HG03045 (cell line): ENCODE measurements at regions not wholly inside any gene's neighbourhood (a gene's known extent, or its start where the extent isn't known, plus 50 kb on each side); places are given as distances from the start of the nearest gene placed in this dataset.

Experiments
- ATAC-seq: cut with Tn5 transposase; IDR thresholded peaks from one replicate; pipeline ENCODE4 v1.9.1; 2021; ENCODE audit warnings: mild to moderate bottlenecking, moderate library complexity; ENCODE audit not compliant: unreplicated experiment

DNA sequence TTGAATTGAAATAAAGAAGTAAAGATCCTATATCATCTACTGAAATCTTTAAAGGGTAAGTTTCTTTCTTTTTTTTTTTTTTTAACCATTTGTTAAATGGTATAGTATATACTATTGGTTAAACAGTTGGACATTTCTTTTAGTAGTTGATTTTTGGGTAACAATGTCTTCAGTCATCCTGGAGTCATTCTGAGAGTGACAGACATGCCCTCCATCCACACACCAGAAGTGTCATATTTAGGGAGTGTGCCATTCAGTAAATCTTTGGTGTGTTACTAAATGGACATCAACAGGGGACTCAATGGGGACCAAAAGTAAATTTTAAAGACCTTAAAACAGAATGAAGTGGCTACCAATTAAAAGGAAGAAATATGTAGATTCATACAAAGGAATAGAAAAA is 50.8 kb upstream of the SLC39A10 start:
- ATAC-seq: no peak

DNA sequence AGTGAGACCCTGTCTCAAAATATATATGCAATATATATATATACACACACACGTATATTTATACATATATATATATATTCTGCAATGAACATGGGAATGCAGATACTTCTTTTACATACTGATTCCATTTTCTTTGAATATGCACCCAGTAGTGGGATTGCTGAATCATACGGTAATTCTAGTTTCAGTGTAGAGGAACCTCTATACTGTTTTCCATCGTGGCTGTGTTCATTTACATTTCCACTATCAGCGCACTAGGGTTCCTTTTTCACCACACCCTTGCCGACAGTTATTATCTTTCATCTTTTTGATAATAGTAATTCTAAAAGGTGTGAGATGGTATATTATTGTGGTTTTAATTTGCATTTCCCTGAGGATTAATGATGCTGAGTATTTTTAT is 52.3 kb upstream of the SLC39A10 start:
- ATAC-seq: no peak

DNA sequence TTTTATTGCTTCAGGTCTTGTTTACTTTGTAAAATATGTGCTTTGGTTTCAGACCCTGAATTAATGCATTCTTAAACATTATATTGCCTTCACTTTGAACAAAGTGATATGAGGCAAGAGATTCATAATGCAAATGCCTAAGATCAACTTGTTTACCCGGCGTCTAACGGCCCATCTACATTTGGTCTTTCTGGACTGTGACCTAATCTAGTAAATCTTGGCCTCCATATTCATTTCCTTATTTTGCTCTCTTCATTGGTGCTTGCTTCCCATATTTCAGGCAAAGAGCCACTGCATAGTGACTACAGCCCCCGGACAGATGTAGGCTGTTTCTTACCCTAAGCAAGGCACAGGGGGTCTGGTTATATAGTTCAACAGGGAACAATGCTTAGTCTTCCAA is 53.0 kb upstream of the SLC39A10 start:
- no peak for ATAC-seq

DNA sequence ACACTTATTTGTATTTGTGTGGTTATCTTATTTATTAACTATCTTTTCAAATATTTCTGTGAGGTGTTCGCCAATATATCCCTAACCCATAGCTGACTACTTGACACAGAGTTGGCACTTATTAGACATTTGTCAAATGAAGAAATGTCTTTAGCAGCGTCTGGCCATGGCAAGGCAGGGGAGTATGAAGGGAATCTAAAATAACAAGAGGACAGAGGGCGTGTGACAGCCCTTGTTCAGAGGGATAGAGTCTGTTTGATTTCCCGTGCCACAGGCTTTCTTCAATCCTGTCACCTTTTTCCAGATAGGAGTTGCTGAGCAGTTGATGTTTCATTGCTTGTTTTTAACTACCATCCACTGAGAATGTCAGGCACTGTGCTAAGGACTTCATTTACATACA is 53.6 kb upstream of the SLC39A10 start:
- ATAC-seq: no peak

DNA sequence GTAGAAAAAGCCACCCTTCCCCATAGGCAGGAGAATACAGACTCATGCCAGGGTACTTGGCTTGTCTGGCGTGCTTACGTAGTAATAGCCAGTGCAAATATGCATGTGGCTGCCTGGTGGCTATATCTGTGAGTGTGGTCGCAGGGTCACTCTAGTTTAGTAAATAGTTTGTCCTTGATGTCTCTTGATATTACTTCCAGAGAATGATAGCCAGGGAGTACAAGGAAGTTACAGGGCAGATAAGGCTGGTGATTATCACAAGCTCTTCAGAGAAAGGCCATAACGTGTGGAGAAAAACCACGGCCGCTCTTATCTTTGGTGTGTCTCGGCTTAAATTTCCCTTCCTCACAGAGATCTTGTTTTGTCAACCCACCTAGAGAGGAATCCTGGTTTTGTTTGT is 54.3 kb upstream of the SLC39A10 start:
- ATAC-seq: no peak

DNA sequence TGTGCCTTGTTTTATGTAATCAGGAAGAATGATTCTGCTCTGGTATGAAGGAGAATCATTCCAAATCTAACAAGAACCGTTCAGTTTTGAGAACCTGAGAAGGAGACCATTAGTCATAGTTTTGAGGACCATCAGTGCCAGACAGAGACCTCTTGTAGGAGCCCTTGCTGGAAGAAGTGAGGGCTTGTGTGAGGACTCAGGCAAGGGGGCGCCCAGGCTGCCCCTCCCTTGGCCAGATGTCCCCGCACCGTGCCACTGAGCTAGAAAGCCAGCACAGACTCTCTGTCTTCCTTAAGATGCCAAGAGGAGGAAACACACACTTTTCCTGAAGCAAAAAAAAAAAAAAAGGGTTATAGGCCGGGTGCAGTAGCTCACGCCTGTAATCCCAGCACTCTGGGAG is 55.7 kb upstream of the SLC39A10 start:
- ATAC-seq: no peak

DNA sequence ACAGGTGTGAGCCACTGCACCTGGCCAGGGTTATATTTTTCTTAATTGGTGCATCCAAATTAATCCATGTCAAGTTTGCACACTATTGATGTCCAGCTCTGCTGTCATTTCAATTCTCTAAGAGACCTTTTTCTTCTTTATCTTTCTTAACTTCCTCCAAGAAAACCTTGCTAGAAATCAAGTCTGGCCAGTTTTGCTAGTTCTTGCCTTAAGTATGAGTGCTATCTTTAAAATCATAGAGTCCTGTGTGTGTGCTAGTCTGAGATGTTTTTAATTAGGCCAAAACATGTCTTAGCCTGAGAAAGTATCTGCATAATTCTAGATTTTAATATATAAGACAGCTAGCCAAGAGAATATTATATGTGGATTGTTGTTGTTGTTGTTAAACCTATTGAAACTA is 56.2 kb upstream of the SLC39A10 start:
- no peak for ATAC-seq

DNA sequence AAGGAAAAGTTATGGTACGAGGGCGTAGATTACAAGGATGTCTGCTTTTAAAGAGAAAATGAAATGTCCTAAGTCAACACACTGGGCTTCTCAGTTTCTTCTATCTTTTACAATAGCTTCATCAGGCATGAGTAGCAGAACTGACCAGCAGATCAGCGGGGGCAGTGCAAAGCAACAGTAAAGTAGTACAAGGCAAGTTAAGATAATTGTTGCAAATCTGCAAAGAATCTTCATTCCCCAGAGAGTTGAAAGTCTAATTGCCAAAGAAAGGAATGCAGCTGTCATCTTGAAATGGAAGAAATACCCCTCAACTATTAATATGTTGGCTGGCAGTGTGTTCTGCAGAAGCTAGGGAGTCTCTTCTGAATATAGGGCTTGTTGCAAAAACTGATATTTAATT is 60.2 kb upstream of the SLC39A10 start:
- no peak for ATAC-seq

DNA sequence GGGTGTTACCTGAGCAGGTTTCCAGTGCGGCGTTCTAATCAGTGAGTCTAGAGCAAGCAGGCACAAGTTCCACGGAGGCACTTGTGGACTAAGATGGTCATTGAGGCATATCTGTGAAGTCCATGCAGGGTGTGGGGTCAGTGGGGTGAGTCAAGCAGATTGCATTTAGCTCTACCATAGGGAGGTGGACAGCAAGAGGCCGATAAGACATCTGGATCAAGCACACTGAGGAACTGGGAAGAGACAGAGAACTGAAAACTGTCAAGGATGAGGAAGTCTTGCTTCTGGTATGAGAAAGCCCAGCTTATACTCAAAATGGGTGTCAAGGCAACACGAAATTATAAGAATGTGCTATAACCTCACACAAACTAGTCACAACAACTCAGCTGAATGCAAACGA is 61.2 kb upstream of the SLC39A10 start:
- ATAC-seq: no peak

DNA sequence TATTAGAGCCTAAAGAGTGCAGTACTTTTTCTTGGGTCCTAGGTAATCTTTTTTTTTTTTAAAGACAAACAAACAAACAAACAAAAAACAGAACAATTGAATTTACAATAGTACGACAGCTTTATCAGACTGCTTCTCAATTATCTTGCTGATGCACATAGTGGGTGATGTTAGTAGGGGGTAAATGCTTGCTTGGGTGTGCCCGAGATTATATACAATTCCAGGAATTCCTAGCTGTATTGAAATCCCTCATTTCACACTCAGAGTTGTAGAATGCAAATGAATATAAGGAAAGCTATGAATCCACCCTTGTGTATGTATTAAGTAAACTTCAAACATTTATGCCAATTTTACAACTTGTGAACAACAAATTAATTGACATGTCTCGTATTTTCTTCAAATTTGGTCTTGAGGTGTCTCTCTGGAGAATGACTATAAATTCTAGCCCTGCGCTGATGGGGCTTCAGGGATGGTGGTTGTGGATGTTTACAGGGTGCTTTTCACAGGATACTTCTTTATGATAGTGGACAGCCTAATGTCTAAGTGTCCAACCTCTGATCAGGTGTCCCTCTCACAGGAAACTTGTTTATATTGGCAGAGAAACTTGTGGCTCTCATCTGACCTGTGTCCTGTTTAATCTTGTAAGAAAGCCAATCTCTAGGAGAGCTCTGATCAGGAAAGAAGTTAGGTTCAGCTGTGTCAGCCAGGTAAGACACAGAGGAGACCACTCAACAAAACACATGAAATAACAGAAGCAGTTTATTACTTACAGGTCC is 61.9 kb upstream of the SLC39A10 start:
- ATAC-seq: no peak

DNA sequence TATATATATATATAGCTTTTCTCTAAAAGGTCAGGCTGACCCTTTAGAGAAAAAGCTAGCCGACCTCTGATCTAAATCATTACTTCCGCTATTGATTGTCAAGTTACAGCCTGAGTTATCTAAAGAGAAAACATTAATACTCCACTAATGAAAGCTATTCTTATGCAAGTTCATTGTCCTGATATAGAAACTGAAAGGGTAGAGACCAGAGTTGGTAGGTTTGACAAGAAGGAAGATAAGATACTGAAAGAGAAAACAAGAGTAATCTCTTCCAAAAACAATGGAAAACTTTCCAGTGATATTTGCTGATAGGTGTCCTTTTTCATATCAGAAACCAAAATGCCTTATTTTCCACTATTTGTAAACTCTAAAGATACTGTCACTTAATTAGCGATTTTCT is 62.8 kb upstream of the SLC39A10 start:
- ATAC-seq: no peak

DNA sequence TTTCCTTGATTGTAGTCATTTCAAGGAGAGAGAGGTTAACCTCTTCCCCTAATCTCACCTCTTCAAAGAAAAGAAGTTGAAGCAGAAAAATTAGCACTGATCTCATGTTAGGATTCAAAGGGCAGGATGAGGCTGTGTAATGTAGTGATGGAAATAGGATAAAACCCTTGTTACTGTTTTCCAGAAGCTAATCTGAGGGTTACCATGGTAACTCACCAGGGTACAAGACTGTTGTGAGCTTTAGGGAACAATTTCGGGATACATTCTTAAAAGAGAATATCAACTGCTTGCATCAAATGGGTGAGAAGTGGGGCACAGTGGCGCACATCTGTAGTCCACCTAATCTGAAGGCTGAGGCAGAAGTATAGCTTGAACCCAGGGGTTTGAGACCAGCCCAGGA is 64.9 kb upstream of the SLC39A10 start:
- no peak for ATAC-seq

DNA sequence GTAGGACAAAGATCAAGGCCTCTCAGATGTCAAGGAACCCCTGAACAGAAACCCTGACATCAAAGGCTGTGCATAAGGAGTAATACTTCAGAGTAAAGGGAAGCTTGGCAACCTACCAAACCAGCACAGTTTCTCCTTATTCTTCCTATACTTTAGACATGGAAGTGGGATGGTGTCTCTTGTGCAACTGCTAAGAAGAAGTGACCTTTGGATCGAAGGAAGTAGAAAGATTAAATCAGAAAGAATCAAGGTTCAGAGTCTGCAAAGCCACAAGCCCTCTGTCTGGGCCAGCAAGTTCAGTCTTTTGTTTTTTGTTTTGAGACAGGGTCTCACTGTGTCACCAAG is 66.2 kb upstream of the SLC39A10 start:
- no peak for ATAC-seq

DNA sequence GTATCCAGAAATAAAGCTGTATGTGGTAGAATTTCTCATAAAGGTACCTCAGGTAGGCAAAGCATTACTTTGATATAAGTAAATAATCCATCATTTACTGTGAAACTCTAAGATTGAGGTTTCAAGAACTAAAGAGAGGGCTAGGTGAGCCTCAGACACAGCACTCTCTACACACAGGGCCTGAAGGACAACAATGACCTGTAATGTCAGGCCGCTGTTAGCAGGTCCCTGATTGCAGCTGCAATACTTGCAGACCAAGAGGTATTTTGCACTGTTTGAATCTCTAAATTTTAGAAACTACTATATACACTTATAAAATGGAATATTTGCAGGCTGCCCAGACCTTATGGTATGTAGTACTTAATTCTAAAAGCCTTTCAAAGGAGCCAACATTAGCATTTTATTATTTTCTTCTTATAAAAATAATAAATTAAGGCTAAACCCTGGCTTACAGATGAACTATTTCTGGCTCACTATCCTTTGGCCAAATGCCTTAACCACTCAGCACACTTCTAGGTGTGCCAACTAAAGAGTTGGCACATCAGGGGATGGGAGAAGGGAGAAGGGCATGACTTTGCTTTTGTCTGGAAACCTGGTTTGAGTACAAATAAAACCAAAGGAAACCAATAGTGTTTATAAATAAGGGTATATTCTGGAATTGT is 66.7 kb upstream of the SLC39A10 start:
- ATAC-seq: no peak

DNA sequence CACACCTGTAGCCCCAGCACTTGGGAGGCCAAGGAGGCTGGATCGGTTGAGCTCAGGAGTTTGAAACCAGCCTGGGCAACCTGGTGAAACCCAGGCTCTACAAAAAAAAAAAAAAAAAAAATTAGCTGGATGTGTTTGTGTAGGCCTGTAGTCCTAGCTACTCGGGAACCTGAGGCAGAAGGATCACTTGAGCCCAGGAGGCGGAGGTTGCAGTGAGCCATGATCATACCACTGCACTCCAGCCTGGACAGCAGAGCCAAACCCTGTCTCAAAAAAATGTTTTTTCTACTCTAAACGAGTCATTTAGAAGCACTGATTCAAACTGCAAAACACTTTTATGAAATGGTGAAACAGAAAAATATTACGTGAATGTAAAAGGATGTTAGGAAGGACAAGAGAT is 69.1 kb upstream of the SLC39A10 start:
- ATAC-seq: no peak

DNA sequence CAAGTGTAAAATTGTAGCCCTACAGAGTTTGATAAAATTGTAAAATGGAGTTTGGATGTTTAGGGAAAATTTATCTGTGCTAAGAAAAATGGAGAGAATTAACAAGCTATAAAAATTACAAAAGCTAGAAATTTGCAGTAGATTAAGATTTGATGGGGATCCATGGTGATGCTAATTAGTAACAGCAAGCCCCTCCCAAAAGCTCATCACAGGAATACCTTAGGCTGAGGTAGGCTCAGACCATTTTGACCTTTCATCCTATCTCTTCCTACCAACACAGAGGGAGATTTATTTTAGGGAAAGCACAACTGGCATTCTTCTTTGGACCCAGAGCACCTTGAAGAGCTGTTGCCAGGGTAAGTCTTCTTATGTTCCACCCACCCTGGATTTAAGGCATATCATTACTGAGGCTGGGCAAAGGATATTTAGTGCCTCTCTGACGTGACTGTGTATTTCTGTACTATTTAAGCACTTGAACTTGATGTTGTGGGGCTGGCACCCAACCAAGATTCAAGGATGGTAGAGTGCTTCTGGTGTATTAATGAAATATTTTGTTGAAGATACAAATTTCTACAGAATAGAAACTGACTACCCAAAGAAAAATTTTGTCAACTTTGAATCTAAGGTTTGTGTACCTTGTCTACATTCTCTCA is 70.8 kb upstream of the SLC39A10 start:
- no peak for ATAC-seq

DNA sequence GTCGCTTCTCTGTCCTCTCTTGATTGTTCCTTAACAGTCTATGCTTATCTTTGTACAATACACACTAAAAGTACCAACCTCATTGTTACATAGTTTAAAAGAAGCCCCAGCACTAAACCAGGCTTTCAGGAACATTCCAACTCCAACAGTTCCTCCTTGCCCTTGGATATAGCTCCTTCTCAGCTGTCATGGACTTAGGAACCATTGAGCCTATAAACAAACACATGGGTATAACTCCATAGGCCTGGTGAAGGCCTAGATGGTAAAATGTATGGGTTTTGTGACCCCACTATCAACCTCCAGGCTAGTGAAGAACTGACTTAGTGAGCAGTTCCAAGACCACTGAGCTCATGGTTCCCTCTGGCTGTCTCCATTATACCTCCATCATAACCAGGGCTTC is 74.8 kb upstream of the SLC39A10 start:
- ATAC-seq: no peak

DNA sequence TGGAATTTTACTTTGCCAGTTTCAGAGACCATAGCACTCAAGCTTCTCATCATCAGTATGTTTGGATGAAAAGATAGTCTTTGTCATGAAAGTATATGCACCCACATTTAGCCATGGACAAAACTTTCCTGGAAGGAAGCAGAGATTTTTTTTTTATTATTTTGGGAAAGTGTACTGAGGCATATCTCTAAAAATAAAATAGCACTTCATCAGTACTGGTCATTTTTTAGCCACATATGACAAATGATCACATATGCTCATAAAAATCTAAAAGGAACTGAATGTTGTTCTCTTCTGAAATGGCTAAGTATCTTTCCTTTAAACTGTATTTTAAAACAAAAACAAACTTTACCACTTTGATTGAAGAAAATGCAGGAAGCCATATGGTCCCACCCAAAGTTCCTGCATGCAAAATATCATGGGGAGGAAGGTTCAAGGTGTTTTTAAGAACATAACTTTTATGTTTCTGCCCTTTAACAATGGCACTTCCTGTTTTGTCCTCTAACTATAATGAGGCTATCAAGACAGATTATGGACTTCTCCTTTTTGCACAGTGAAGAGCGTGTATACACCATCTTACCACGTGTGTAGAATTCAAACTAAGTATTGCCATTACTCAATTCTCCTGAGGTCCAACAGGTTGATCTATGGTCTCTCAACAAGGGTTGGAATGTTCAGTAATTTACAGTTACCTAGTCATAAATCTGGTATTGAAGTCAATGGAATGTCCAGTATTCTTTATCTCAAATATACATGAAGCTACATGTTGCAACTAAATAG is 77.1 kb upstream of the SLC39A10 start:
- no peak for ATAC-seq

DNA sequence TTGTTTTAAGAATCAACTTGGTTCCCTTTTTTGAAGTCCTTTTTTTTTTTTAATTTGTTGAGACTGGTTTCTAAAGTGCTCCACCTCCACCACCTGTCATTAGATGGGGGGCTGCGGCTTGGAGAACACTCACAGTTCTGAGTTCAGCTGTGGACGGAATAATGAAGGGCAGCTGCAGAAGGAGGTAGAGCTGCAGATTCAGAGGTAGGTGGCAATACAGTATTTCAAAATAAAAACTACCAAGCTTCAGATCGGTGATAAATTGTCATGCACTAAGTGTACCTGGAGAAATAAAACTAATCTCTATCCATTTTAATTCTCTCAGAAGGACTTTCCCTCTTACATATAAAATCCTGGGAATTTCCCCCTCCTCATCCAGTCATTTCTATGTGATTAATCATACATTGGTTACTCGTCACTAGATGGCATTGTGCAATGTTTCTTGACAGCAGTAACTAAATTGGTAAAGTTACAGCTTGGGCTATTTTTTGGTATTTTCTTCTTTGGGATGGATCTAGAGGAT is 81.1 kb upstream of the SLC39A10 start:
- ATAC-seq: peak; percentile 62

DNA sequence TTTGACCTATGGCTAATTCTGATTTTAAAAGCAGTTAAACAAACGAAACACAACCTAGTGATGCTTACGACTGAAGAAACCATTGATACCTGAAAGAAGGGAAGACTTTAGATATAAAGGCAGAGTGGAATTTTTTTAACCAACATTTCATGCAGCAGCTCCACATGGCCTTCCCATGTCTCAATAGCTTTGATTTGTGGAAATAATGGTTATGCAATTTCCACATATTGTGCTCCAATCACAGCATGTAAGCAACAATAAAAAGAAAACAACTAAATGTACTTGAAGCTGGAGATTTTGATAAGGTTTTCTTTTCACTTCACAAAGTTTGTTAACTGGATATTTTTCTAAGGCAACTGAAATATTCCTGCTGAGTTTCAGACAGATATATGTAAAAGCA is 82.0 kb upstream of the SLC39A10 start:
- ATAC-seq: no peak

DNA sequence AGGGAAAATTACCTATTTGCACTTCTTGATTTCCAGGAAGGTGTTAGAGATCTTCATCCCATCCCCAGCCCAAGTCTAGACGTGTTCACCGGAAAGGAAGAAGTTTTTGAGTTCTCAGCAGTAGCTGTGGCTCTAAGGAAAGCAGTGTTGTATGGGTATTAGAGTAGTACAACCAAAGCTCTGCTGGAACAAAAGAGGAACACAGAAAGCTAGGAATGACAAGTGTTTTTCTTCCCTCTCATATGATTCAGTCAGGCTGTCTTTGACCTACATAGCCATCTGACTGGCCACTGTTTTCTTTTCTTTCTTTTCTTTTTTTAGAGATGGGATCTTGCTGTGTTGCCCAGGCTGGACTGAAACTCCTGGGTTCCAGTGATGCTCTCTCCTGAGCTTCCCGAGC is 82.7 kb upstream of the SLC39A10 start:
- ATAC-seq: no peak
